DND-41 (cell line): ENCODE measurements at regions not wholly inside any gene's neighbourhood (a gene's known extent, or its start where the extent isn't known, plus 50 kb on each side); places are given as distances from the start of the nearest gene placed in this dataset.

Experiments
- ATAC-seq: fragments of 200-7000 bp; cut with Tn5 transposase; 3 replicates; pipeline ENCODE4 v1.9.1; 2021; ENCODE audit warnings: low read depth; ENCODE audit not compliant: insufficient read depth
- DNase-seq: peaks from one replicate; pipeline ENCODE4 v3.0.0-alpha.2; 2020
- H2AFZ ChIP-seq: 2 replicates; pipeline ENCODE4 v1.6.0; 2012; ENCODE audit warnings: low read depth, low read length
- H3K27ac ChIP-seq: 2 replicates; pipeline ENCODE4 v1.5.1; 2012; ENCODE audit warnings: low read length, inconsistent platforms
- H3K27me3 ChIP-seq: fragments of 200-600 bp; sonication (generic); 2 replicates; pipeline ENCODE4 v1.6.0; 2012; ENCODE audit warnings: low read length, mild to moderate bottlenecking, inconsistent platforms; ENCODE audit not compliant: insufficient read depth, poor library complexity
- H3K36me3 ChIP-seq: 2 replicates; pipeline ENCODE4 v1.5.1; 2012; ENCODE audit warnings: low read length, inconsistent platforms; ENCODE audit not compliant: insufficient read depth
- H3K4me1 ChIP-seq: 2 replicates; pipeline ENCODE4 v1.5.1; 2012; ENCODE audit warnings: mild to moderate bottlenecking, low read length; ENCODE audit not compliant: insufficient read depth
- H3K4me2 ChIP-seq: 2 replicates; pipeline ENCODE4 v1.6.0; 2012; ENCODE audit warnings: mild to moderate bottlenecking, moderate library complexity, low read length, inconsistent platforms; ENCODE audit not compliant: insufficient read depth
- H3K4me3 ChIP-seq, 2 experiments: fragments of 200-600 bp in 1 of 2; shearing (Covaris generic) in 1 of 2; 2 replicates each; pipeline ENCODE4 v1.5.1; 2012 to 2016; ENCODE audit warnings: inconsistent platforms in 2 of 2, low read length in 2 of 2, mild to moderate bottlenecking in 2 of 2, low read depth in 1 of 2, moderate library complexity in 1 of 2
- H3K79me2 ChIP-seq: 2 replicates; pipeline ENCODE4 v1.6.0; 2012; ENCODE audit warnings: low read length, inconsistent platforms; ENCODE audit not compliant: insufficient read depth
- H3K9ac ChIP-seq: 2 replicates; pipeline ENCODE4 v1.6.0; 2012; ENCODE audit warnings: low read depth, mild to moderate bottlenecking, inconsistent platforms, low read length, moderate library complexity
- H3K9me3 ChIP-seq: 2 replicates; pipeline ENCODE4 v1.5.1; 2012; ENCODE audit warnings: low read length, moderate library complexity, mild to moderate bottlenecking, inconsistent platforms; ENCODE audit not compliant: insufficient read depth, severe bottlenecking
- H4K20me1 ChIP-seq: 2 replicates; pipeline ENCODE4 v1.6.0; 2012; ENCODE audit warnings: low read length; ENCODE audit not compliant: insufficient read depth
- CTCF ChIP-seq: IDR thresholded peaks from 2 replicates; pipeline ENCODE4 v1.5.1; 2012; ENCODE audit warnings: borderline replicate concordance, low read length, moderate library complexity, mild to moderate bottlenecking; ENCODE audit not compliant: poor library complexity, severe bottlenecking; ENCODE audit errors: extremely low read depth
- EZH2 ChIP-seq: IDR thresholded peaks from 3 replicates; pipeline ENCODE4 v1.6.1; 2012; ENCODE audit warnings: borderline replicate concordance, low read depth, mild to moderate bottlenecking, moderate library complexity, low read length, inconsistent platforms; ENCODE audit not compliant: severe bottlenecking

DNA sequence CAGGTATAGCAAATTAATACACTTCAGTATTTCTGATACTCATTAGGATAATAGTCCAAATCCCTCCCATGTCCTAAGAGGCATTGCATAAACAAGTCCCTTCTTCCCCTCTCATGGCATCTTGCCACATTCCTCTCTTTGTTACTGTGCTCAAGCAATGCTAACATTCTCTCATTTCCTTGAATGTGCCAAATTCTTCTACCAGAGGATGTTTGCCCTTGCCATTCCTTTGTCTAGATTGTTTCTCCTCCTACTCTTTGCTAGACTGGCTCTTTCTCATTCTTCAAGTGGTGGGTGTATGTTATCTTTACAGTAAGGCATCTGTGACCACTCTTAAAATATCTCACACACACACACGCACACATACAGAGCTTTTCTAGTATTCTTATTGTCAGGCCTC is 621.0 kb upstream of the CXADR start:
- ATAC-seq (no peak), DNase-seq (no peak)
- H3K27ac ChIP-seq = no peak overlapping the region
- no peaks in the 10 kb centered on the region for H3K79me2 ChIP-seq
- H3K27me3 ChIP-seq = no peaks in the 10 kb centered on the region
- H3K4me1 ChIP-seq = no peaks in the 10 kb centered on the region
- no peak overlapping the region for H3K9ac ChIP-seq
- no peak for TF ChIP-seq CTCF
- TF ChIP-seq EZH2 = no peak
- H3K4me3 ChIP-seq = no peak overlapping the region
- H2AFZ ChIP-seq = no peak overlapping the region
- H4K20me1 ChIP-seq = no peaks in the 10 kb centered on the region
- no peaks in the 10 kb centered on the region for H3K9me3 ChIP-seq
- no peak overlapping the region for H3K4me2 ChIP-seq
- H3K36me3 ChIP-seq = no peaks in the 10 kb centered on the region

DNA sequence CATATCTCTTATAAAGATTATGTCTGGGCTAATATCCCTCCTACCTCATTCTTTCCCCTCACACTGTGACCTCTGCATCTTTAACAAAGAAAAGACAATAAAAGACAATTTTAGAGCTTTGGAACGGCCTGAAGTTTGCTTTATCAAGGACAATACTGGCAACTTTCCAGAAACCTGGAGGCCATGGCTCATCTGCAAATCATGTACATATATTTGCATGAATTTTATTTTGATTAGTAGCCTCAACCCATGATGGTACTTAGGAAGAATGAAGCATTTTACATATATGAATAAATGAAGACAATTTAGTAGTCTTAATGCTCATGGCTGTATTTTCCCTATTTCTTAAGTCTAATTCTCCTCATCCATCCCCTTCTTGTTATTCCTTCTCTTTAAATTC is 612.2 kb upstream of the CXADR start:
- no peak for TF ChIP-seq EZH2
- H3K4me1 ChIP-seq = no peaks in the 10 kb centered on the region
- no peak for DNase-seq
- no peak overlapping the region for H3K27ac ChIP-seq
- H4K20me1 ChIP-seq = no peaks in the 10 kb centered on the region
- no peaks in the 10 kb centered on the region for H3K36me3 ChIP-seq
- no peak overlapping the region for H3K9ac ChIP-seq
- H3K27me3 ChIP-seq = no peaks in the 10 kb centered on the region
- H3K4me3 ChIP-seq = no peak overlapping the region
- H3K9me3 ChIP-seq = no peaks in the 10 kb centered on the region
- H2AFZ ChIP-seq = no peak overlapping the region
- H3K4me2 ChIP-seq = no peak overlapping the region
- no peaks in the 10 kb centered on the region for H3K79me2 ChIP-seq
- no peak for ATAC-seq

GRCh38 chr21:16908077-16908476 is 604.8 kb upstream of the CXADR start:
- Histone ChIP-seq H3K4me3 (no peak overlapping the region), H3K27ac (no peak overlapping the region), H3K9me3 (no peaks in the 10 kb centered on the region), H3K4me2 (no peak overlapping the region), H3K79me2 (no peaks in the 10 kb centered on the region), H3K27me3 (no peaks in the 10 kb centered on the region), H3K4me1 (no peaks in the 10 kb centered on the region), H2AFZ (no peak overlapping the region), H3K36me3 (no peaks in the 10 kb centered on the region), H3K9ac (no peak overlapping the region), H4K20me1 (no peaks in the 10 kb centered on the region)
- TF ChIP-seq EZH2 (no peak), CTCF (no peak)
- no peak for ATAC-seq
- no peak for DNase-seq

DNA sequence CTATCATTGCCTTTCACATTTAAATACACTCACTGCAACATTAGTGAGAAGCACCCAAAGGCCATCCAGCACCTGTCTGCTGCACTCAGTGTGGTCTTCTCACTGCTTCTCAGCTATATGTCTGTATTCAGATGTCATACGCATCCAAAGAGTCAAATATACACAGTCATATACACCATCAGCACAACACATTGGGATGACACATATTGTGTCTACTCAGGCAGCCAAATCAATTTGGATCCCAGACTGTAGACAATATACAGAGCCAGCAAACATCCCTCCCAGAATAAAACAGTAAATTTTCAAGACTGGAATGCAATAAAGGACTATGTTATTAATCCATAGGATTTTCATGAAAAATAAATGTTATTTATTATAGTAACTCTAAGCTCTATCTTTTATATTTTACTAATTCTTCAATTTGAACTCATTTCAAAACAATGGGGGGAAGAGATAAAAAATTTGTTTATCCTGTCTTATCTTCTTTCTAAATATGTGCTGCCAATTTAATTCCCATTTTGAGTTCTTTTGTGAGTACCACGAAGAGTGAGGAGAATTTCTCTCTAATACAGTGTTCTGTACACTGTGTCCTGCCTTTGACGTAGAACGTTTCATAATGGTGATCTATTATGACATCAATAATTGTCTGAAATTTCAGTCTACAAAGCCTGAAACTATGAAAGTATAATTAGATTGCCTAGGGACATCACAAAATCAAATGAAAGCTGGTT is 602.2 kb upstream of the CXADR start:
- no peak for ATAC-seq

More for the DNA sequence above, 602.2 kb upstream of the CXADR start:
- H3K27me3 ChIP-seq = no peaks in the 10 kb centered on the region
- no peak overlapping the region for H3K27ac ChIP-seq
- H3K4me1 ChIP-seq = no peaks in the 10 kb centered on the region
- DNase-seq = no peak
- TF ChIP-seq CTCF (no peak), EZH2 (no peak)
- no peak overlapping the region for H3K9ac ChIP-seq
- no peaks in the 10 kb centered on the region for H4K20me1 ChIP-seq
- H3K4me3 ChIP-seq = no peak overlapping the region
- H3K36me3 ChIP-seq = no peaks in the 10 kb centered on the region
- no peak overlapping the region for H3K4me2 ChIP-seq
- no peaks in the 10 kb centered on the region for H3K9me3 ChIP-seq
- no peak overlapping the region for H2AFZ ChIP-seq
- no peaks in the 10 kb centered on the region for H3K79me2 ChIP-seq
